ENCODE measurements at regions not wholly inside any gene's neighbourhood (a gene's known extent, or its start where the extent isn't known, plus 50 kb on each side); places are given as distances from the start of the nearest gene placed in this dataset.

DNA sequence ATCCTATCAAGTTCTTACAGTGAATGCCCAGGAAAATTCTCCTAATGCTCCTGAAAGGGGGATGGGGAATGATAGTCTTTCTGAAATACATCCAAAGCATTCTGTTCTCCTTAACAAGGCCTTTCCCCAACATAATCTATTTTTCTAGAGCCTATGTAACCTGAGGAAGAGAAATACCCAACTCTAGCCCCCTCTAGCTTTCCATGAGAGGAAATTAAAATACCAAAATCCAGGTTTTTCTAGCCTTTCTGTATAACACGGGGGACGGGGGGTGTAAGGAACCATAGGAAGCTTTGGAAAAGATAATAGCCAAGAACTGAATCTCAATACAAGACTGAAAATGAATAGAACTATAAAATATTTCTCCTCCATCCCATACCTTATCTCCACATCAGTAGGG lies 815.9 kb downstream of the SLITRK6 start:
- no peak for TF ChIP-seq CTCF (IDR thresholded peaks at IDR 0.05)

GRCh38 chr13:84980571-84980970 lies 818.6 kb downstream of the SLITRK6 start:
- no peak for TF ChIP-seq CTCF (IDR thresholded peaks at IDR 0.05)

DNA sequence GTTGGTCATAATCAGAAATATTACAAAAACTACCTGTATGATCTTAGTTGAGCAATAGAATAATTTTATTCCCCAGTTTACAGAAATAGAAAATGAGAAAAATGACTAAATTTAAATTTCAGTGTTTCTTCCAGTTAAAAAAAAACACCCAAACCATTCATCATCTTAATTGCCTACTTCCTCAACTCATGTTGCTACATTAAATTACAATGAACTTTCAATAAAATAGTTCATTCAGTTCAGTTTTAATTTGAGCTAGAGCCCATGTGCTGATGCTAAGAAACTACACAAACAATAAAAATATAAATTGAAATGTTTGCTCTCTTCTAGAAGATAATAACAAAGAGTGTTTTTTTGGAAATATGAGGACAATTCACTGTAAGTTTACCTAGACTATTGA lies 820.4 kb downstream of the SLITRK6 start:
- TF ChIP-seq CTCF (IDR thresholded peaks at IDR 0.05) = no peak

GRCh38 chr13:84973661-84974060 lies 825.6 kb downstream of the SLITRK6 start:
- no peak for TF ChIP-seq CTCF (IDR thresholded peaks at IDR 0.05)

DNA sequence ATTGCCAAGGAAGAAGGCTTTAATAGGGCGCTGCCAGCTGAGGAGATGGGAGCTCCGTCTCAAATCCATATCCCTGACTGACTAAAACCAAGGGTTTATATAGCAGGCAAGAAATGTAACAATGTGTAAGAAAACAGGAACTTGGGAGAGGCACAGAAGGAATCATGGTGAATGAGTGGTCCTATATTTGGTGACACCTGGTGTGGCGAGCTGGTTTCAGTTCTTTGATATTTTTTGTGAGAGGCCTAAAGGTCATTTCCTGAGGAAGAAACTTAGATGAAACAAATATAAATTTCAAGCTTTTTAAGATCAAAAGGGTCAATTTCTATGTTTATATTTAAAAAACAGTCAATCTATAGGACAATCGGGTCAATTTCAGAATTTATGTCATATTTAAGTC lies 826.3 kb downstream of the SLITRK6 start:
- TF ChIP-seq CTCF (IDR thresholded peaks at IDR 0.05) = no peak

- TF ChIP-seq CTCF (IDR thresholded peaks at IDR 0.05) = no peak
These were observed 836.4 kb downstream of the SLITRK6 start for GRCh38 chr13:84962849-84963248.

DNA sequence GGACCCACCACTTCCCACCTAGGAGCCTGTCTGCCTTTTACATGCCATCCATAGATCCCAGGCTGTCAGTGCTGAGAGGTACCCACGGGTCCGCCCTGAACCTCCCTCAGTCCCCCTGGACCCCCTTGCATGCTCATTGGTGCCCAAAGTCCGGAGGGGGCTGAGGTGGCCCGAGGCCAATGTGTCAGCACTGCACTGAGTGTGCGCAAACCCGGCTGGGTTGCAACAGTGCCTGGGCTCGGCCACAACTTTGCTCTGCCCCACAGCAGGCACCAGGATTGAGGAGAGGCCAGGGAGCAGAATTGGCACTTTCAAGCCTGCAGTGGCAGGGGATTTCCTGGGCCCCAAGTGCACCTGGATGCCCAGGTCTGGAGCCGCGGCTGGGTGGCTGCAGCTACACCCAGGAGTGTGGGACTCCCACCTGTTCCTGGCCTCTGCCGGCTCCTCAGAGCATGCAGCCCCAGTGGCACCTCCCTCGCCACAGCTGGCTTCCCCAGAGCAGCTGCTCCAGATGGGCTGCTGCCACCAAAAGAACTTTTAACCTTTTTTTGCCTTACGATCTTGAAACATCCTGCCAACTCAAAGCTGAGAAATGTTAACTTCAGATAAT lies 837.0 kb downstream of the SLITRK6 start:
- no peak for TF ChIP-seq CTCF (IDR thresholded peaks at IDR 0.05)

- no peak for TF ChIP-seq CTCF (IDR thresholded peaks at IDR 0.05)
These were observed 838.2 kb downstream of the SLITRK6 start for GRCh38 chr13:84961023-84961422.

Data from LNCAP (cell line).